Erythroblast (primary cell): ENCODE measurements at regions not wholly inside any gene's neighbourhood (a gene's known extent, or its start where the extent isn't known, plus 50 kb on each side); places are given as distances from the start of the nearest gene placed in this dataset.
"Not testable (repeated sequence)": the region's sequence is repeated elsewhere in the genome, so short reads cannot be mapped to it uniquely, and the experiment has no call there.

Experiments used
- GATA1 ChIP-seq: IDR thresholded peaks from 2 replicates; pipeline ENCODE4 v1.6.1; 2011; ENCODE audit warnings: low read depth, mild to moderate bottlenecking, control low read depth, low read length, moderate library complexity
- POLR2A ChIP-seq: IDR thresholded peaks from 2 replicates; pipeline ENCODE4 v1.6.1; 2011; ENCODE audit warnings: mild to moderate bottlenecking, low read length

DNA sequence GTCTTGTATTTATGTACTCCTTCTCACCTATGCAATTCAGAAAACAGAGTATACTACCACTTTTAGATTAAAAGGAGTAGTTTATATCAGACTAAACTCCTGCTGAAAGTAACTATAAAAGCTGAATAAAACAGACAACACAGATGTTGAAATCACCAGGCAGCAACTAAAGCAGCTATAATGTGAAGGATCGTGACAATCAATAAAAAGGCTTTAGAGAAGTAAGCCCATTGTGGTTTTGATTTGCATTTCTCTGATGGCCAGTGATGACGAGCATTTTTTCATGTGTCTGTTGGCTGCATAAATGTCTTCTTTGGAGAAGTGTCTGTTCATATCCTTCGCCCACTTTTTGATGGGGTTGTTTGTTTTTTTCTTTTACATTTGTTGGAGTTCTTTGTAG, 152.1 kb upstream of the MB21D2 start:
- TF ChIP-seq POLR2A, GATA1: not testable (repeated sequence)
